ENCODE measurements at regions not wholly inside any gene's neighbourhood (a gene's known extent, or its start where the extent isn't known, plus 50 kb on each side); places are given as distances from the start of the nearest gene placed in this dataset.
"Not testable (repeated sequence)": the region's sequence is repeated elsewhere in the genome, so short reads cannot be mapped to it uniquely, and the experiment has no call there.

DNA sequence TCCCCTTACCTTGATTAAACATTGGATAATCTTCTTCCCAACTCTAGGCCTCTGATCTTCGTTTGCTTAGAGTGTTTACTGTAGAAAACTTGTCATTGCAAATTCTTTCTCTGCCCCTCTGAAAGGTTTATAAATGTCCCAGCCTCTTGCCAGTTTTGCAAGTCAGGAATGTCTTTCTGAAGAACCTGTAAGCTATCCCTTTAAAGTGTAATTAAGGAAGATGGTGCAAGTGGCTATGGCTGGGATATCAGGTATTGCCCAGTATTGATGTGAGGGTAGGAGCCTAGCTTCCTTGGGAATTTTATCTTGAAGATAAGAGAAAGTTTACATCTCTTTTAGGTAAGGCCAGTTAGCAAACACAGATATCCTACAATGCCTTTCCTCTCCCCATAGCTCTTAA lies 211.0 kb upstream of the RIMS1 start:
- TF ChIP-seq, protein P1, sequence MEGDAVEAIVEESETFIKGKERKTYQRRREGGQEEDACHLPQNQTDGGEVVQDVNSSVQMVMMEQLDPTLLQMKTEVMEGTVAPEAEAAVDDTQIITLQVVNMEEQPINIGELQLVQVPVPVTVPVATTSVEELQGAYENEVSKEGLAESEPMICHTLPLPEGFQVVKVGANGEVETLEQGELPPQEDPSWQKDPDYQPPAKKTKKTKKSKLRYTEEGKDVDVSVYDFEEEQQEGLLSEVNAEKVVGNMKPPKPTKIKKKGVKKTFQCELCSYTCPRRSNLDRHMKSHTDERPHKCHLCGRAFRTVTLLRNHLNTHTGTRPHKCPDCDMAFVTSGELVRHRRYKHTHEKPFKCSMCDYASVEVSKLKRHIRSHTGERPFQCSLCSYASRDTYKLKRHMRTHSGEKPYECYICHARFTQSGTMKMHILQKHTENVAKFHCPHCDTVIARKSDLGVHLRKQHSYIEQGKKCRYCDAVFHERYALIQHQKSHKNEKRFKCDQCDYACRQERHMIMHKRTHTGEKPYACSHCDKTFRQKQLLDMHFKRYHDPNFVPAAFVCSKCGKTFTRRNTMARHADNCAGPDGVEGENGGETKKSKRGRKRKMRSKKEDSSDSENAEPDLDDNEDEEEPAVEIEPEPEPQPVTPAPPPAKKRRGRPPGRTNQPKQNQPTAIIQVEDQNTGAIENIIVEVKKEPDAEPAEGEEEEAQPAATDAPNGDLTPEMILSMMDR (IDR thresholded peaks at IDR 0.05; ENCODE audit: low read depth, low read length), result no peak
- no peak overlapping the region for H3K4me3 ChIP-seq (replicated peaks in 1 of 2; ENCODE audit: low read depth in 2 of 2, low read length in 2 of 2)
- DNase-seq (ENCODE audit: low read depth in 2 of 2), result no peak

DNA sequence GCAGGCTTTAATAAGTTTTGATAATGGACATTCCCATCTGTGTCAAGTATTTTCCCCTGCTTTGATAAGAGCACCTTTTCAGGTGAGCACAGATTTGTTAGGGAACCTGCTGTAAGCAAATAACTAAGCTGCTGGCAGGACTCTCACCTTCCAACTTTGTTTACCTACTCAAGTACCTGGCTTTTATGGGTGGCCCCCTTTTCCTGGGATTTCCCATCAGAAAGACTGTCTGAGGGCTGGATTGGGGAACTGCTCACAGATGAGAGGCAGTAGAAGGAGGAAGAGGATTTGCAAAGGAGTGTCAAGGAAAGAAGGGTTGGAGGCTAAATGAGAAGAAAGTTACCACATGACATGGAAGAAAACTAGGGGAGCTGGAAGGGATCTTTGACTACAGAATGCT lies 210.1 kb upstream of the RIMS1 start:
- no peak overlapping the region for H3K4me3 ChIP-seq (replicated peaks in 1 of 2; ENCODE audit: low read depth in 2 of 2, low read length in 2 of 2)
- DNase-seq (ENCODE audit: low read depth in 2 of 2), result no peak
- TF ChIP-seq, protein P1 (IDR thresholded peaks at IDR 0.05; ENCODE audit: low read depth, low read length), result no peak

DNA sequence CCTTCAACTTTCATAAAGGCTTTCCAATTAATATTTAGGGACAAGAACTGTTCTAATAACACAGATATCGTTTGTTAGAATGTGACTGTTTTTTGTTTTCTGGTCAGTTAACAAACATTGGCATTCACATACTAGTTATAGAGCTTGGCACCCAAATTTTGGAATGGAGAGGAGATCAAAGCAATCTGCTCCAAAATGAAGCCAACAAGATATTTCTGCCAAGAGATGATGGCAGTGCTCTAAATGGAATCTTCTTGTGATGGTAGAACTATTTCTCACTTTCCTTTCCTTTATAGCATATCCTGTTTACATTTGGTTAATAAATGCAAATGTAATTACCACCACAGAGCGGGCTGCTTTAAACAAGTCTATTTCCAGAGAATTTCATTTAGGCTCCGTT lies 208.3 kb upstream of the RIMS1 start:
- H3K4me3 ChIP-seq (replicated peaks in 1 of 2; ENCODE audit: low read depth in 2 of 2, low read length in 2 of 2), result no peak overlapping the region
- TF ChIP-seq, protein P1 (IDR thresholded peaks at IDR 0.05; ENCODE audit: low read depth, low read length), result no peak
- DNase-seq (ENCODE audit: low read depth in 2 of 2), result no peak

DNA sequence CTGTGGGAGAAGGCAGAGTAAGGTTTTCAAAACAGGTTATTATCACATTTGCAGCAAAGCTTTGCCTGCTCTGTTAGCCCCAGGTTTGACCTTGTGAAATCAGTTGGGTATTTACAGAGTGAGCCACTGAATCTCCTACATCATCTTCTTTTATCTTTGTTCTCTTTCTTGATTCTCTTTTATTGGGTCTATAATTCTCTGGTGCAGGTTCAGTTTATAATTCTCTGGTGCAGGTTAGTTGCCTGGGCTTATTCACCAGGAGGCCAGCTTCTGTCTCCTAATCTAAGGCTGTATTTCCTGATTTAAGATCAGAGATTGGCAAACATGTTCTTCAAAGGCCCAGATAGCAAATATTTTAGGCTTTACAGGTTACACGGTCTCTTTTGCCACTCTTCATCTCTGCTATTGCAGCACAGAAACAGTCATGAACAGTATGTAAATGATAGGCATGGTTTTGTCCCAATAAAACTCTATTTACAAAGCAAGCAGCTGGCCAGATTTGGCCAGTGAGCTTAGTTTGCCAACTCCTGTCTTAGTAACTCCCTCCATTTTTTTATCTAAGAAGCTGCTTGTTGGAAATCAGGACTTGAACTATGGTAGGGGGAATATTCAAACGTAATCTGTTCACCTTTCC lies 205.0 kb upstream of the RIMS1 start:
- DNase-seq (ENCODE audit: low read depth in 2 of 2), result no peak
- no peak overlapping the region for H3K4me3 ChIP-seq (replicated peaks in 1 of 2; ENCODE audit: low read depth in 2 of 2, low read length in 2 of 2)
- TF ChIP-seq, protein P1 (IDR thresholded peaks at IDR 0.05; ENCODE audit: low read depth, low read length), result no peak

DNA sequence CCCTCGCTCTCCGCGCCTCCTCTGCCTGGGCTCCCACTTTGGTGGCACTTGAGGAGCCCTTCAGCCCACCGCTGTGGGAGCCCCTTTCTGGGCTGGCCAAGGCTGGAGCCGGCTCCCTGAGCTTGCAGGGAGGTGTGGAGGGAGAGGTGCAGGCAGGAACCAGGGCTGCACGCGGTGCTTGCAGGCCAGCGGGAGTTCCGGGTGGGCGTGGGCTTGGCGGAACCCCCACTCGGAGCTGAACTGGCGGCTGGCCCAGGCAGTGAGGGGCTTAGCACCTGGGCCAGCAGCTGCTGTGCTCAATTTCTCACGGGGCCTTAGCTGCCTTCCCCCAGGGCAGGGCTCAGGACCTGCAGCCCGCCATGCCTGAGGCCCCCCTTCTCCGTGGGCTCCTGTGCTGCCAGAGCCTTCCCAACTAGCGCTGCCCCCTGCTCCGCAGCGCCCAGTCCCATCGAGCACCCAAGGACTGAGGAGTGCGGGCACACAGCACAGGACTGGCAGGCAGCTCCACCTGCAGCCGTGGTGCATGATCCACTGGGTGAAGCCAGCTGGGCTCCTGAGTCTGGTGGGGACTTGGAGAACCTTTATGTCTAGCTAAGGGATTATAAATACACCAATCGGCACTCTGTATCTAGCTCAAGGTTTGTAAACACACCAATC lies 200.2 kb upstream of the RIMS1 start:
- not testable (repeated sequence) for DNase-seq (ENCODE audit: low read depth in 2 of 2)

DNA sequence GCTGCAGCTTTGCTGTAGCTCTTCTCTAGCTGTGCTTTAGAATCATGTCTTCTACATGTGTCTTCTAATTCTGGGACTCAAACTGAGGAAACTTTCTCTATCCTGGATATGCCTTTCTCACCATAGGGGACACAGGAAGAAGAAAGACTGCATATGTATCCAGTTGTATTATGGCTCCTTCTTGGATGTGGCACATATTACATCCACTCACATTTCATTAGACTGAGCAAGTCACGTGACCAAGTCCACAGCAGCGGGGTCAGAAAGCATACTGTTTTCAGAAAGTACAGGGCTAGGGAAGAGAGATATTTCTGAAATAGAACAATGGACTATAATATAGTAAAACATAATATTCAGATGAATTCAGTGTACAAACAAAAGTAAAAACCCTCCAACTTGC lies 187.6 kb upstream of the RIMS1 start:
- TF ChIP-seq, protein P1 (IDR thresholded peaks at IDR 0.05; ENCODE audit: low read depth, low read length), result no peak
- no peak for DNase-seq (ENCODE audit: low read depth in 2 of 2)
- H3K4me3 ChIP-seq (replicated peaks in 1 of 2; ENCODE audit: low read depth in 2 of 2, low read length in 2 of 2), result no peak overlapping the region

More for the DNA sequence above, 200.2 kb upstream of the RIMS1 start:
- H3K4me3 ChIP-seq (replicated peaks in 1 of 2; ENCODE audit: low read depth in 2 of 2, low read length in 2 of 2), result not testable (repeated sequence)

DNA sequence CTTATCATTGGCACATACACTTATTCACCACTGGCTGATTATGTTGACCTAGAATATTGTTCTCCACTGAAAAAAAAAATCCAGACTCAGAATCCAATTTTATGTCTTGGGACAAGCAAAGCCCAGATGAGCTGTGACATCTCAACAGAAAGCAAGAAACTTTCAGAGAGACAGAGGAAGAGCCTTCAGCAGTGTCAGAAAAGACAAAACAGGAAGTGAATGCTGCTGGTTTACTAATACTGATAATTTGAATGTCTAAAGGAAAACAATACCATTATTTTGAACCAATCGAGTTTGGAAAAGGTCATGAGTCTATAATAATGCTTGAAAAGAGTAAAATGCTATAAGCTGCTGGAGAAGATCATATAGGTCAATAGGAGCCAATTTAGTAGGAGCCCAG lies 179.8 kb upstream of the RIMS1 start:
- TF ChIP-seq, protein P1 (IDR thresholded peaks at IDR 0.05; ENCODE audit: low read depth, low read length), result no peak
- no peak for DNase-seq (ENCODE audit: low read depth in 2 of 2)

More for the DNA sequence above, 179.8 kb upstream of the RIMS1 start:
- H3K4me3 ChIP-seq (replicated peaks in 1 of 2; ENCODE audit: low read depth in 2 of 2, low read length in 2 of 2), result no peak overlapping the region
